GM12873 (cell line): ENCODE measurements at regions not wholly inside any gene's neighbourhood (a gene's known extent, or its start where the extent isn't known, plus 50 kb on each side); places are given as distances from the start of the nearest gene placed in this dataset.

ENCODE experiments used
- TF ChIP-seq, protein P1 (sequence below): IDR thresholded peaks from 2 replicates; pipeline ENCODE4 v1.5.1; 2012; ENCODE audit warnings: low read depth, mild to moderate bottlenecking, moderate library complexity, low read length, control low read depth; ENCODE audit not compliant: insufficient read depth; ENCODE audit errors: missing control alignments

- TF ChIP-seq, protein P1, sequence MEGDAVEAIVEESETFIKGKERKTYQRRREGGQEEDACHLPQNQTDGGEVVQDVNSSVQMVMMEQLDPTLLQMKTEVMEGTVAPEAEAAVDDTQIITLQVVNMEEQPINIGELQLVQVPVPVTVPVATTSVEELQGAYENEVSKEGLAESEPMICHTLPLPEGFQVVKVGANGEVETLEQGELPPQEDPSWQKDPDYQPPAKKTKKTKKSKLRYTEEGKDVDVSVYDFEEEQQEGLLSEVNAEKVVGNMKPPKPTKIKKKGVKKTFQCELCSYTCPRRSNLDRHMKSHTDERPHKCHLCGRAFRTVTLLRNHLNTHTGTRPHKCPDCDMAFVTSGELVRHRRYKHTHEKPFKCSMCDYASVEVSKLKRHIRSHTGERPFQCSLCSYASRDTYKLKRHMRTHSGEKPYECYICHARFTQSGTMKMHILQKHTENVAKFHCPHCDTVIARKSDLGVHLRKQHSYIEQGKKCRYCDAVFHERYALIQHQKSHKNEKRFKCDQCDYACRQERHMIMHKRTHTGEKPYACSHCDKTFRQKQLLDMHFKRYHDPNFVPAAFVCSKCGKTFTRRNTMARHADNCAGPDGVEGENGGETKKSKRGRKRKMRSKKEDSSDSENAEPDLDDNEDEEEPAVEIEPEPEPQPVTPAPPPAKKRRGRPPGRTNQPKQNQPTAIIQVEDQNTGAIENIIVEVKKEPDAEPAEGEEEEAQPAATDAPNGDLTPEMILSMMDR, result no peak
Observed at GRCh38 chr7:25907214-25907613, 244.8 kb upstream of the NFE2L3 start.

- TF ChIP-seq, protein P1, result no peak
Observed at GRCh38 chr7:25907731-25908130, 244.3 kb upstream of the NFE2L3 start.

GRCh38 chr7:25908154-25908949 lies 243.6 kb upstream of the NFE2L3 start:
- TF ChIP-seq, protein P1, result no peak

DNA sequence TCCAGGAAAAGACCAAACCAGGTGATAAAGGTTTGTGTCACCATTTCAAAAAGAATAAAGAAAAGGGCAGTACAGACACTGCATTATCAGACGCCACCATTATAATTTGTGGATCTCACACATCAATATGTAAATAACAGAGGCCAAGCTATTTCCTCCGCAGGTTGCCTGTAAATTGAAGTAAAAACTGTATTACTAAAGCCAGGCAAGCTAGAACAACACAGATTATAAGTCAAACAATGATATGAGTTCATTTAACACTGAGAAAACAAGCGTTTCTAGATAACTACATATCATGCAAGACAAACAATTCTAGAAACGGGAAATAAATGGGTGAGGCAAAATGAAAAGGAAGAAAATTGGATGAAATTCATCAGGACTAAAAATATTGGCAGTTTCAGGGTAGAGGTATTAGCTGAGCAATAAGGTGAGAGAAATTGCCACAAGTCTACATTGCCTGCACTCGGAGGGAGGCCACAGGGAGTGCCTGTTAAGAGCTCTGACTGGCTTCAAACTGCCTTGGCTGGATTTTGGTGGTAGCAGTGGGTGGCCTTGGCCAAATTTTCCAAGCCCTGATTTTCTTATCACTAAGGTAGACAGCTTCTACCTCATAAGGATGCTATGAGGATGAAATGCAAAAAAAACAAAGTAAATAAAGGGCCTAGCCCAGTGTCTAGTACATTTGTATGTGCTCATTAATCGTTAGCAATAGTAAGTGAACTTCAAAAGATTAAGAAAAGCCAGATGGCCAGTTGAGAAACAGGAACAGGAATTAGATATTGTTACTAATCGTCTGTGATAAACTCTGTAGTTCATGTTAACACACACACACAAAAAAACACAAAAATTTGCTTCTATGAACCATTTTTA lies 240.0 kb upstream of the NFE2L3 start:
- TF ChIP-seq, protein P1, result no peak

DNA sequence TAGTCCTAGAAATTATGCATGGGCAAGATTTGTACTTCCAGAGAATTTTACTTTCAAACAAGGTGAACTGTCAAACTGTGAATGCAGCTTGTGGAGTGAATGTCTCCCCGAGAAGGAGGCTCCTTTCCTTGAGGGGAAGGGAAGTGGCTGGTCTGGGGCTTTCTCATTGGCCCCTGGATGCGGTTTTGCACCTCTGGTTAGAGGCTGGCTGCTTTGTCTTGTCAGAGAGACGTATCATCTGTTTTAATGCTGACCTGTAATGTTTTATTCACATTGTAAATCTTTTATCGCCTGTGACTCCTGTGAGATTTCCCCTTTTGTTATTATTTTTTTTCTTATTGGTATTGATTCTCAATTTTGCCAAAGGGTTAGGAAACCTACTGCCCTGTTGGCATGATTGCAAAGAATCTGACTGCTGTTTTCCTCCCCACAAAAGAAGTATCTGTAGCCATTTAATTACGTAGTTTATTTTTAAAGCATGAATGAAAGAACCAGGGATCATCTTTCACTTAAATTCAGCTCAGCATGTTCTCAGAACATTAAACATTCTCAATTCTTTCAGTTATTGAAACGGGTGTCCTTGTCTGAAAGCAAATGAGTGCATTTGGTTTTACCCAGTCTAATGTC lies 238.3 kb upstream of the NFE2L3 start:
- TF ChIP-seq, protein P1, result no peak

DNA sequence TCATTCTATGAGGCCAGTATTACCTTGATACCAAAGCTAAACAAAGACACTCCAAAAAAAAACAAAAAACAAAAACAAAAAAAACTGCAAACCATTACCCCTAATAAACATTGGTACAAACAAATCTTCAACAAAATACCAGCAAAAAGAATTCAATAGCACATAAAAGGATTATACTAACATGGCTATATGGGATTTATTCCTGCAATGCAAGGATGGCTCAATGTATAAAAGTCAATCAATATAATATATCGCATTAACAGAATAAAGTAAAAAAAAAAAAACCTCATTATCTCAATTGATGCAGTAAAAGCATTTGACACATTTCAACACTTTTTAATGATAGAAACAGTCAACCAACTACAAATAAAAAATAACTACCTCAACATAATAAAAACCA lies 233.3 kb upstream of the NFE2L3 start:
- TF ChIP-seq, protein P1, result no peak

- TF ChIP-seq, protein P1, result no peak
Observed at GRCh38 chr7:25922296-25922695, 229.7 kb upstream of the NFE2L3 start.
